Muscle layer of colon (tissue), 2 donors: ENCODE measurements at regions not wholly inside any gene's neighbourhood (a gene's known extent, or its start where the extent isn't known, plus 50 kb on each side); places are given as distances from the start of the nearest gene placed in this dataset.
"Not testable (repeated sequence)": the region's sequence is repeated elsewhere in the genome, so short reads cannot be mapped to it uniquely, and the experiment has no call there.

Experiments used
- H3K27ac ChIP-seq: one replicate; pipeline ENCODE4 v1.7.0; 2013; ENCODE audit warnings: low read depth, mild to moderate bottlenecking, low read length, moderate library complexity
- H3K27me3 ChIP-seq, 2 donors: one replicate each; pipeline ENCODE4 v1.7.0; 2013; ENCODE audit warnings: low read length in 2 of 2, mild to moderate bottlenecking in 2 of 2; ENCODE audit not compliant: insufficient read depth in 2 of 2, control insufficient read depth in 1 of 2
- H3K36me3 ChIP-seq: one replicate; pipeline ENCODE4 v1.7.0; 2013; ENCODE audit warnings: mild to moderate bottlenecking, low read length; ENCODE audit not compliant: insufficient read depth
- H3K4me1 ChIP-seq: one replicate; pipeline ENCODE4 v1.7.0; 2013; ENCODE audit warnings: mild to moderate bottlenecking, low read length; ENCODE audit not compliant: insufficient read depth
- H3K4me3 ChIP-seq, 2 donors: one replicate each; pipeline ENCODE4 v1.7.0; 2013; ENCODE audit warnings: low read length in 2 of 2, low read depth in 1 of 2, mild to moderate bottlenecking in 1 of 2, moderate library complexity in 1 of 2
- H3K9ac ChIP-seq: one replicate; pipeline ENCODE4 v1.7.0; 2013; ENCODE audit warnings: low read length
- H3K9me3 ChIP-seq: one replicate; pipeline ENCODE4 v1.7.0; 2013; ENCODE audit warnings: mild to moderate bottlenecking, low read length
- donor health status: abdominal sarcoma.
- donor health status: Adenocarcinoma of cecum.

GRCh38 chr1:191752342-191752741 lies 405.9 kb upstream of the RGS18 start:
- H3K27me3 ChIP-seq = no peaks in the 10 kb centered on the region
- no peak overlapping the region for H3K4me3 ChIP-seq
- no peaks in the 10 kb centered on the region for H3K4me1 ChIP-seq
- H3K36me3 ChIP-seq = no peaks in the 10 kb centered on the region
- no peak overlapping the region for H3K27ac ChIP-seq
- H3K9me3 ChIP-seq = no peaks in the 10 kb centered on the region
- H3K9ac ChIP-seq = no peak overlapping the region

GRCh38 chr1:191760016-191760415 lies 398.2 kb upstream of the RGS18 start:
- no peak overlapping the region for H3K27ac ChIP-seq
- no peak overlapping the region for H3K4me3 ChIP-seq
- H3K36me3 ChIP-seq = no peaks in the 10 kb centered on the region
- H3K4me1 ChIP-seq = no peaks in the 10 kb centered on the region
- H3K27me3 ChIP-seq = no peaks in the 10 kb centered on the region
- no peaks in the 10 kb centered on the region for H3K9me3 ChIP-seq
- no peak overlapping the region for H3K9ac ChIP-seq

GRCh38 chr1:191788551-191788950 lies 369.7 kb upstream of the RGS18 start:
- H3K4me3 ChIP-seq = no peak overlapping the region
- no peaks in the 10 kb centered on the region for H3K27me3 ChIP-seq
- no peak overlapping the region for H3K9ac ChIP-seq
- H3K9me3 ChIP-seq = no peaks in the 10 kb centered on the region
- H3K36me3 ChIP-seq = no peaks in the 10 kb centered on the region
- no peaks in the 10 kb centered on the region for H3K4me1 ChIP-seq
- no peak overlapping the region for H3K27ac ChIP-seq

GRCh38 chr1:191798178-191798577 lies 360.1 kb upstream of the RGS18 start:
- no peak overlapping the region for H3K27ac ChIP-seq
- no peaks in the 10 kb centered on the region for H3K27me3 ChIP-seq
- no peak overlapping the region for H3K9ac ChIP-seq
- no peaks in the 10 kb centered on the region for H3K4me1 ChIP-seq
- no peaks in the 10 kb centered on the region for H3K36me3 ChIP-seq
- H3K4me3 ChIP-seq = no peak overlapping the region
- no peaks in the 10 kb centered on the region for H3K9me3 ChIP-seq

- Histone ChIP-seq H3K4me1 (no peaks in the 10 kb centered on the region), H3K9me3 (no peaks in the 10 kb centered on the region), H3K9ac (no peak overlapping the region), H3K4me3 (no peak overlapping the region), H3K36me3 (no peaks in the 10 kb centered on the region), H3K27ac (no peak overlapping the region), H3K27me3 (no peaks in the 10 kb centered on the region)
These were observed 354.0 kb upstream of the RGS18 start for GRCh38 chr1:191804311-191804710.

- not testable (repeated sequence) for H3K36me3 ChIP-seq, H3K4me3 ChIP-seq, H3K27ac ChIP-seq, H3K27me3 ChIP-seq, H3K9me3 ChIP-seq, H3K9ac ChIP-seq, H3K4me1 ChIP-seq
These were observed 344.7 kb upstream of the RGS18 start for GRCh38 chr1:191813593-191813992.

GRCh38 chr1:191818198-191818597 lies 340.1 kb upstream of the RGS18 start:
- H3K36me3 ChIP-seq = no peaks in the 10 kb centered on the region
- no peak overlapping the region for H3K4me3 ChIP-seq
- no peak overlapping the region for H3K27ac ChIP-seq
- H3K9me3 ChIP-seq = no peaks in the 10 kb centered on the region
- H3K9ac ChIP-seq = no peak overlapping the region
- H3K27me3 ChIP-seq = no peaks in the 10 kb centered on the region
- no peaks in the 10 kb centered on the region for H3K4me1 ChIP-seq

GRCh38 chr1:191831572-191831971 lies 326.7 kb upstream of the RGS18 start:
- H3K9ac ChIP-seq = no peak overlapping the region
- H3K27ac ChIP-seq = no peak overlapping the region
- no peaks in the 10 kb centered on the region for H3K4me1 ChIP-seq
- no peaks in the 10 kb centered on the region for H3K36me3 ChIP-seq
- H3K9me3 ChIP-seq = no peaks in the 10 kb centered on the region
- no peak overlapping the region for H3K4me3 ChIP-seq
- no peaks in the 10 kb centered on the region for H3K27me3 ChIP-seq

GRCh38 chr1:191839891-191840290 lies 318.4 kb upstream of the RGS18 start:
- H3K27ac ChIP-seq = no peak overlapping the region
- peaks cover 3% of the 10 kb centered on the region for H3K4me1 ChIP-seq
- no peaks in the 10 kb centered on the region for H3K9me3 ChIP-seq
- no peaks in the 10 kb centered on the region for H3K36me3 ChIP-seq
- no peak overlapping the region for H3K4me3 ChIP-seq
- H3K9ac ChIP-seq = no peak overlapping the region
- no peaks in the 10 kb centered on the region for H3K27me3 ChIP-seq

- Histone ChIP-seq H3K4me3 (no peak overlapping the region), H3K9me3 (no peaks in the 10 kb centered on the region), H3K9ac (no peak overlapping the region)
These were observed 306.3 kb upstream of the RGS18 start for GRCh38 chr1:191851799-191852595.

GRCh38 chr1:191852907-191853306 lies 305.4 kb upstream of the RGS18 start:
- H3K4me1 ChIP-seq = no peaks in the 10 kb centered on the region

More at GRCh38 chr1:191851799-191852595, 306.3 kb upstream of the RGS18 start:
- H3K27ac ChIP-seq = no peak overlapping the region
- no peaks in the 10 kb centered on the region for H3K4me1 ChIP-seq
- H3K36me3 ChIP-seq = no peaks in the 10 kb centered on the region
- H3K27me3 ChIP-seq = no peaks in the 10 kb centered on the region

GRCh38 chr1:191857600-191857999 lies 300.7 kb upstream of the RGS18 start:
- H3K27me3 ChIP-seq = no peaks in the 10 kb centered on the region
- H3K9ac ChIP-seq = no peak overlapping the region
- H3K36me3 ChIP-seq = no peaks in the 10 kb centered on the region
- no peaks in the 10 kb centered on the region for H3K9me3 ChIP-seq
- H3K4me3 ChIP-seq = no peak overlapping the region
- no peak overlapping the region for H3K27ac ChIP-seq
- H3K4me1 ChIP-seq = no peaks in the 10 kb centered on the region

More at GRCh38 chr1:191852907-191853306, 305.4 kb upstream of the RGS18 start:
- H3K9ac ChIP-seq = no peak overlapping the region
- no peak overlapping the region for H3K27ac ChIP-seq
- H3K9me3 ChIP-seq = no peaks in the 10 kb centered on the region
- H3K36me3 ChIP-seq = no peaks in the 10 kb centered on the region
- no peak overlapping the region for H3K4me3 ChIP-seq
- H3K27me3 ChIP-seq = no peaks in the 10 kb centered on the region
